IPS-15b (cell line): ENCODE measurements at regions not wholly inside any gene's neighbourhood (a gene's known extent, or its start where the extent isn't known, plus 50 kb on each side); places are given as distances from the start of the nearest gene placed in this dataset.
"Not testable (repeated sequence)": the region's sequence is repeated elsewhere in the genome, so short reads cannot be mapped to it uniquely, and the experiment has no call there.

Experiments used
- H3K27me3 ChIP-seq: one replicate; pipeline ENCODE4 v1.6.1; 2013; ENCODE audit warnings: low read length; ENCODE audit not compliant: control insufficient read depth, insufficient read depth
- H3K36me3 ChIP-seq: one replicate; pipeline ENCODE4 v1.6.1; 2013; ENCODE audit warnings: low read length; ENCODE audit not compliant: control insufficient read depth, insufficient read depth
- H3K4me1 ChIP-seq: one replicate; pipeline ENCODE4 v1.6.1; 2013; ENCODE audit warnings: mild to moderate bottlenecking, low read length; ENCODE audit not compliant: control insufficient read depth, insufficient read depth
- H3K4me3 ChIP-seq: one replicate; pipeline ENCODE4 v1.5.1; 2013; ENCODE audit warnings: low read depth, low read length
- H3K9ac ChIP-seq: one replicate; pipeline ENCODE4 v1.6.1; 2013; ENCODE audit warnings: low read depth, mild to moderate bottlenecking, low read length
- H3K9me3 ChIP-seq: one replicate; pipeline ENCODE4 v1.6.1; 2013; ENCODE audit warnings: mild to moderate bottlenecking, low read length; ENCODE audit not compliant: control insufficient read depth, insufficient read depth

GRCh38 chrX:106454991-106455390 is 156.8 kb upstream of the RADX start:
- no peaks in the 10 kb centered on the region for H3K4me1 ChIP-seq
- H3K36me3 ChIP-seq: no peaks in the 10 kb centered on the region
- no peaks in the 10 kb centered on the region for H3K9me3 ChIP-seq
- no peak overlapping the region for H3K9ac ChIP-seq
- H3K27me3 ChIP-seq: no peaks in the 10 kb centered on the region
- H3K4me3 ChIP-seq: no peak overlapping the region

GRCh38 chrX:106457802-106458201 is 154.0 kb upstream of the RADX start:
- H3K9me3 ChIP-seq: no peaks in the 10 kb centered on the region
- no peak overlapping the region for H3K9ac ChIP-seq
- H3K36me3 ChIP-seq: no peaks in the 10 kb centered on the region
- no peaks in the 10 kb centered on the region for H3K27me3 ChIP-seq
- H3K4me1 ChIP-seq: no peaks in the 10 kb centered on the region
- H3K4me3 ChIP-seq: no peak overlapping the region

- Histone ChIP-seq H3K9ac (no peak overlapping the region), H3K27me3 (no peaks in the 10 kb centered on the region), H3K9me3 (peaks cover 4% of the 10 kb centered on the region), H3K4me1 (no peaks in the 10 kb centered on the region), H3K4me3 (no peak overlapping the region), H3K36me3 (no peaks in the 10 kb centered on the region)
Measured at GRCh38 chrX:106467422-106467821, 144.4 kb upstream of the RADX start.

- no peaks in the 10 kb centered on the region for H3K36me3 ChIP-seq
- no peak overlapping the region for H3K9ac ChIP-seq
- no peaks in the 10 kb centered on the region for H3K27me3 ChIP-seq
- H3K4me3 ChIP-seq: no peak overlapping the region
- no peaks in the 10 kb centered on the region for H3K4me1 ChIP-seq
- H3K9me3 ChIP-seq: peaks cover 4% of the 10 kb centered on the region
Measured at GRCh38 chrX:106467943-106468342, 143.8 kb upstream of the RADX start.

- H3K4me3 ChIP-seq: no peak overlapping the region
- no peaks in the 10 kb centered on the region for H3K4me1 ChIP-seq
- H3K36me3 ChIP-seq: no peaks in the 10 kb centered on the region
Measured at GRCh38 chrX:106468433-106468832, 143.3 kb upstream of the RADX start.

GRCh38 chrX:106479920-106480319 is 131.9 kb upstream of the RADX start:
- no peaks in the 10 kb centered on the region for H3K36me3 ChIP-seq
- no peaks in the 10 kb centered on the region for H3K4me1 ChIP-seq
- no peak overlapping the region for H3K4me3 ChIP-seq
- H3K9me3 ChIP-seq: no peaks in the 10 kb centered on the region
- H3K9ac ChIP-seq: no peak overlapping the region
- no peaks in the 10 kb centered on the region for H3K27me3 ChIP-seq

More at GRCh38 chrX:106468433-106468832, 143.3 kb upstream of the RADX start:
- Histone ChIP-seq H3K27me3 (no peaks in the 10 kb centered on the region), H3K9ac (no peak overlapping the region), H3K9me3 (peaks cover 4% of the 10 kb centered on the region)

- Histone ChIP-seq H3K9me3 (no peaks in the 10 kb centered on the region), H3K9ac (no peak overlapping the region), H3K27me3 (no peaks in the 10 kb centered on the region), H3K4me1 (no peaks in the 10 kb centered on the region), H3K36me3 (no peaks in the 10 kb centered on the region), H3K4me3 (no peak overlapping the region)
Measured at GRCh38 chrX:106481341-106481740, 130.4 kb upstream of the RADX start.

GRCh38 chrX:106484233-106484632 is 127.5 kb upstream of the RADX start:
- H3K4me1 ChIP-seq: no peaks in the 10 kb centered on the region
- no peaks in the 10 kb centered on the region for H3K36me3 ChIP-seq
- no peaks in the 10 kb centered on the region for H3K9me3 ChIP-seq
- H3K27me3 ChIP-seq: no peaks in the 10 kb centered on the region
- H3K9ac ChIP-seq: no peak overlapping the region
- no peak overlapping the region for H3K4me3 ChIP-seq

GRCh38 chrX:106493210-106493816 is 118.5 kb upstream of the RADX start:
- not testable (repeated sequence) for H3K27me3 ChIP-seq, H3K4me1 ChIP-seq, H3K36me3 ChIP-seq, H3K9me3 ChIP-seq
- Histone ChIP-seq H3K4me3 (peak overlapping the region; percentile 28), H3K9ac (peak overlapping the region; percentile 41)

- Histone ChIP-seq H3K36me3 (no peaks in the 10 kb centered on the region), H3K27me3 (no peaks in the 10 kb centered on the region), H3K4me3 (no peak overlapping the region), H3K4me1 (peaks cover 12% of the 10 kb centered on the region), H3K9me3 (no peaks in the 10 kb centered on the region), H3K9ac (no peak overlapping the region)
Measured at GRCh38 chrX:106499473-106499872, 112.3 kb upstream of the RADX start.

- Histone ChIP-seq H3K9me3 (no peaks in the 10 kb centered on the region), H3K4me3 (no peak overlapping the region), H3K4me1 (no peaks in the 10 kb centered on the region), H3K9ac (no peak overlapping the region), H3K36me3 (no peaks in the 10 kb centered on the region), H3K27me3 (peaks cover 5% of the 10 kb centered on the region)
Measured at GRCh38 chrX:106510713-106511403, 100.9 kb upstream of the RADX start.
